HL-60 (cell line): ENCODE measurements at regions not wholly inside any gene's neighbourhood (a gene's known extent, or its start where the extent isn't known, plus 50 kb on each side); places are given as distances from the start of the nearest gene placed in this dataset.

Experiments
- DNase-seq, 2 experiments: peaks; one replicate each; pipeline ENCODE4 v3.0.0-alpha.2; 2010 to 2020; ENCODE audit warnings: low read depth in 1 of 2, low spot score in 1 of 2
- H3K27ac ChIP-seq: fragments of 250-450 bp; sonication (Bioruptor Pico); replicated peaks from 2 replicates; pipeline ENCODE4 v1.5.1; 2020; ENCODE audit warnings: mild to moderate bottlenecking, moderate library complexity
- H3K27me3 ChIP-seq: fragments of 250-450 bp; sonication (Bioruptor Pico); 2 replicates; pipeline ENCODE4 v1.5.1; 2021; ENCODE audit warnings: mild to moderate bottlenecking, moderate library complexity; ENCODE audit not compliant: insufficient read depth, poor library complexity, severe bottlenecking
- H3K4me3 ChIP-seq: replicated peaks from 2 replicates; pipeline ENCODE4 v1.5.1; 2011; ENCODE audit warnings: mild to moderate bottlenecking, control low read depth, low read length; ENCODE audit not compliant: insufficient read depth
- GABPA ChIP-seq: IDR thresholded peaks from 2 replicates; pipeline ENCODE4 v1.6.1; 2012; ENCODE audit warnings: low read depth
- POLR2AphosphoS5 ChIP-seq: IDR thresholded peaks from 2 replicates; pipeline ENCODE4 v1.6.1; 2012; ENCODE audit warnings: low read depth
- SPI1 ChIP-seq: IDR thresholded peaks from 2 replicates; pipeline ENCODE4 v1.6.1; 2012; ENCODE audit warnings: low read depth, mild to moderate bottlenecking, borderline replicate concordance
- TF ChIP-seq, protein P1 (sequence below): IDR thresholded peaks from one replicate; pipeline ENCODE4 v1.5.1; 2011; ENCODE audit warnings: low read length, control low read depth, inconsistent platforms; ENCODE audit not compliant: insufficient read depth
- TF ChIP-seq, protein P2 (sequence below): IDR thresholded peaks from 2 replicates; pipeline ENCODE4 v1.6.1; 2012; ENCODE audit warnings: low read depth; ENCODE audit not compliant: insufficient replicate concordance

DNA sequence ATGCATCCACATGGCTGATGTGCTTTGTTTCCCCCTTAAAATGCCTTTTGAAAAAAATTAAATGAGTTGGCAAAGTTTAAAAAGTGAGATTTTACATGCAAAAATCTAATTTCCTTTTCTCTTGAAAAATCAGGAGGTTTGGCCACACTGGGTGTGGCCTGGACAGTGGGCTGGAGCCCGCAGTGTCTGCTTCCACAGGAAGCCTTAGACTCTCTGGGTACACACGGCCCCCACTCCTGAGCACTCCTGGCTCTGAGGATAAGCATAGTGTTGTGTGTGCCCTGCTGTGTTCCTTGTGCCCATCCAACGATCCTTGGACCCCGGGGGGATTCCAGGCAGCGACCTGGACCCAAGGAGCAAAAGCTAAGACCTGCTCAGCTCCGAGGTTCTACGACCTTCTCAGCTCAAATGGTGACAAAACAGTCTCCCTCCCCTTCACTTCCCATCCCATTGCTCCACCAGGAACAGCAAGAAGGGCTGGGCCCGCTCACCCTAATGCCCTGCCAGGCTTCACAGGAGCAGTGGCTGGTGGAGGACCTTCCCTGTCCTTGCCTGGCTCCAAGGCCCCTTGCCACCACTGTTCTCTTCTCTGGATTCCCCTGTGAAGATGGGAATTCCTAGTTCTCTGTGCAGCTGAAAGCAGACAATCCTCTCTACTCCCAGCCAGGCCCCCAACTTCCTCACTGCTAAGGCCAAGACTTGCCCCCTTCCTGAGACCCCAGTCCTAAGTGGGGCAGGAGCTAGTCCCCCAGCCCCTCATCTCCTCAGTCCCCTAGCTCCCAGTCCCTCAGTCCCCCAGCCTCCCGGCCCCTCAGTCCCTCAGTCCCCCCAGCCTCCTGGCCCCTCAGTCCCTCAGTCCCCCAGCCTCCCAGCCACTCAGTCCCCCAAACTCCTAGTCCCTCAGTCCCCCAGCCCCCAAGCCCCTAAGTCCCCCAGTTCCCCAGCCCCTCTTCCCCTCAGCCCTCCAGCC lies 395.8 kb downstream of the PTPRU start:
- Histone ChIP-seq H3K27me3 (no peaks in the 10 kb centered on the region), H3K27ac (no peak overlapping the region), H3K4me3 (no peak overlapping the region)
- DNase-seq = no peak
- TF ChIP-seq GABPA (no peak), POLR2AphosphoS5 (no peak), SPI1 (no peak)
- TF ChIP-seq, protein P1, sequence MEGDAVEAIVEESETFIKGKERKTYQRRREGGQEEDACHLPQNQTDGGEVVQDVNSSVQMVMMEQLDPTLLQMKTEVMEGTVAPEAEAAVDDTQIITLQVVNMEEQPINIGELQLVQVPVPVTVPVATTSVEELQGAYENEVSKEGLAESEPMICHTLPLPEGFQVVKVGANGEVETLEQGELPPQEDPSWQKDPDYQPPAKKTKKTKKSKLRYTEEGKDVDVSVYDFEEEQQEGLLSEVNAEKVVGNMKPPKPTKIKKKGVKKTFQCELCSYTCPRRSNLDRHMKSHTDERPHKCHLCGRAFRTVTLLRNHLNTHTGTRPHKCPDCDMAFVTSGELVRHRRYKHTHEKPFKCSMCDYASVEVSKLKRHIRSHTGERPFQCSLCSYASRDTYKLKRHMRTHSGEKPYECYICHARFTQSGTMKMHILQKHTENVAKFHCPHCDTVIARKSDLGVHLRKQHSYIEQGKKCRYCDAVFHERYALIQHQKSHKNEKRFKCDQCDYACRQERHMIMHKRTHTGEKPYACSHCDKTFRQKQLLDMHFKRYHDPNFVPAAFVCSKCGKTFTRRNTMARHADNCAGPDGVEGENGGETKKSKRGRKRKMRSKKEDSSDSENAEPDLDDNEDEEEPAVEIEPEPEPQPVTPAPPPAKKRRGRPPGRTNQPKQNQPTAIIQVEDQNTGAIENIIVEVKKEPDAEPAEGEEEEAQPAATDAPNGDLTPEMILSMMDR = no peak
- TF ChIP-seq, protein P2, sequence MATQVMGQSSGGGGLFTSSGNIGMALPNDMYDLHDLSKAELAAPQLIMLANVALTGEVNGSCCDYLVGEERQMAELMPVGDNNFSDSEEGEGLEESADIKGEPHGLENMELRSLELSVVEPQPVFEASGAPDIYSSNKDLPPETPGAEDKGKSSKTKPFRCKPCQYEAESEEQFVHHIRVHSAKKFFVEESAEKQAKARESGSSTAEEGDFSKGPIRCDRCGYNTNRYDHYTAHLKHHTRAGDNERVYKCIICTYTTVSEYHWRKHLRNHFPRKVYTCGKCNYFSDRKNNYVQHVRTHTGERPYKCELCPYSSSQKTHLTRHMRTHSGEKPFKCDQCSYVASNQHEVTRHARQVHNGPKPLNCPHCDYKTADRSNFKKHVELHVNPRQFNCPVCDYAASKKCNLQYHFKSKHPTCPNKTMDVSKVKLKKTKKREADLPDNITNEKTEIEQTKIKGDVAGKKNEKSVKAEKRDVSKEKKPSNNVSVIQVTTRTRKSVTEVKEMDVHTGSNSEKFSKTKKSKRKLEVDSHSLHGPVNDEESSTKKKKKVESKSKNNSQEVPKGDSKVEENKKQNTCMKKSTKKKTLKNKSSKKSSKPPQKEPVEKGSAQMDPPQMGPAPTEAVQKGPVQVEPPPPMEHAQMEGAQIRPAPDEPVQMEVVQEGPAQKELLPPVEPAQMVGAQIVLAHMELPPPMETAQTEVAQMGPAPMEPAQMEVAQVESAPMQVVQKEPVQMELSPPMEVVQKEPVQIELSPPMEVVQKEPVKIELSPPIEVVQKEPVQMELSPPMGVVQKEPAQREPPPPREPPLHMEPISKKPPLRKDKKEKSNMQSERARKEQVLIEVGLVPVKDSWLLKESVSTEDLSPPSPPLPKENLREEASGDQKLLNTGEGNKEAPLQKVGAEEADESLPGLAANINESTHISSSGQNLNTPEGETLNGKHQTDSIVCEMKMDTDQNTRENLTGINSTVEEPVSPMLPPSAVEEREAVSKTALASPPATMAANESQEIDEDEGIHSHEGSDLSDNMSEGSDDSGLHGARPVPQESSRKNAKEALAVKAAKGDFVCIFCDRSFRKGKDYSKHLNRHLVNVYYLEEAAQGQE = no peak

GRCh38 chr1:29631361-29631760 lies 395.0 kb downstream of the PTPRU start:
- DNase-seq = no peak
- TF ChIP-seq SPI1 = no peak
- TF ChIP-seq, protein P2 = no peak
- TF ChIP-seq, protein P1 = no peak
- TF ChIP-seq GABPA = no peak
- no peak for TF ChIP-seq POLR2AphosphoS5
- no peak overlapping the region for H3K27ac ChIP-seq

GRCh38 chr1:29630756-29631155 lies 394.4 kb downstream of the PTPRU start:
- no peak overlapping the region for H3K27ac ChIP-seq
- H3K4me3 ChIP-seq = no peak overlapping the region
- H3K27me3 ChIP-seq = no peaks in the 10 kb centered on the region
- TF ChIP-seq, protein P2 = no peak
- TF ChIP-seq GABPA (no peak), SPI1 (no peak), POLR2AphosphoS5 (no peak)
- TF ChIP-seq, protein P1 = no peak
- DNase-seq = no peak

More at GRCh38 chr1:29631361-29631760, 395.0 kb downstream of the PTPRU start:
- Histone ChIP-seq H3K4me3 (no peak overlapping the region), H3K27me3 (no peaks in the 10 kb centered on the region)
